Activated T-helper 1 cell treated with Interleukin-2 at 50 U/mL for 16 hours (primary cell): ENCODE measurements at regions not wholly inside any gene's neighbourhood (a gene's known extent, or its start where the extent isn't known, plus 50 kb on each side); places are given as distances from the start of the nearest gene placed in this dataset.
"Not testable (repeated sequence)": the region's sequence is repeated elsewhere in the genome, so short reads cannot be mapped to it uniquely, and the experiment has no call there.

Source experiments
- DNase-seq: peaks from one replicate; pipeline ENCODE4 v3.0.0-alpha.2; 2020; ENCODE audit warnings: low read depth

DNA sequence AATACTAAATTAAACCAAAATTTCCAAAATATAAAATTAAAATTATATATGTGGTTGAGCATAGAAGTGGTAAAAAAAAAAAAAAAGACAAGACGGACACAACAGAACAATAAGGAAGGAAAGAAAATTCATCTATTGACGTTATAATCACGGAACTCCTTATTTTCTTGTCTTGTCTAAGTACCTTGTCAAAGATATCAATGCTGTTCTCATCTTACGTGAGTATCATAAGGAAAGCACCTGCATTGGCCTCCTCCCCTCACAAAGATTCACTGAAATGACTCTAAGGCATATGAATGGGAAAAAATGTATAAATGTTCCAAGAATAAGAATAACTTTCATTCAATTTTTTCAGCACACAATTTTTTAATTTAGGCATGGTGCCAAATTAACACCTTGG lies 135.4 kb downstream of the PPP1R3A start:
- no peak for DNase-seq

DNA sequence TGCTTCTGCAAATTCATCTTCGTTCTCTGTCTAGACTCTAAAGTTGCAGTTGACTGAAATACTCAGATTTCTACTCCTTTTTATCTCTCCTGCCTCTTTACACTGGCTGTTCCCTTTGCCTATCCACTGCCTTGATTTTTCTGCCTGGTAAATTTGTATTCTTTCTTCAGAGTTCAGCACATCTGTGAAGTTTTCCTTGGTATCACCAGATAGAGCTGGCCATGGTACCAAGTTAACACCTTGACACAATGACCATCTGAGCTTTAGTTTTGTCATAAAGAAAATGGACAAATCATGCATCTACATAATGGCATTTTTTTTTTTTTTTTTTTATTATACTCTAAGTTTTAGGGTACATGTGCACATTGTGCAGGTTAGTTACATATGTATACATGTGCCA lies 143.0 kb downstream of the PPP1R3A start:
- DNase-seq, result no peak

DNA sequence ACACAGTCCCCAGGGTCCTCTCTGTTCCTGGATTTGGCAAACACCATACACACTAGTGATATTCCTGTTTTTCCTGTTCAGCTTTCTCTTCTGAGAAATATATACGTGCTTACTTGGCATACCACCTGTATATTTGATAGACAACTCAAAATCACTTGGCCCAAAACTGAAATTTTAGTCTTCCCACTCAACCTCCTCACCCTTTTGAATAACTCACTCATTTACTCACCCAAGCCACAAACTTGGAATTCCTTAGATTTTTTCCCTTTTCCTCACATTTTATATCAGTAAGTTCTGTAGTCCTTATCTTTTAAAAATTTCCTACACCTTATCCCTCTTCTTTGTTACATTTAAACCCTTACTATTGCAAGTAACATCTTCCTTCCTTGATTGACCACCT lies 143.4 kb downstream of the PPP1R3A start:
- DNase-seq, result no peak

DNA sequence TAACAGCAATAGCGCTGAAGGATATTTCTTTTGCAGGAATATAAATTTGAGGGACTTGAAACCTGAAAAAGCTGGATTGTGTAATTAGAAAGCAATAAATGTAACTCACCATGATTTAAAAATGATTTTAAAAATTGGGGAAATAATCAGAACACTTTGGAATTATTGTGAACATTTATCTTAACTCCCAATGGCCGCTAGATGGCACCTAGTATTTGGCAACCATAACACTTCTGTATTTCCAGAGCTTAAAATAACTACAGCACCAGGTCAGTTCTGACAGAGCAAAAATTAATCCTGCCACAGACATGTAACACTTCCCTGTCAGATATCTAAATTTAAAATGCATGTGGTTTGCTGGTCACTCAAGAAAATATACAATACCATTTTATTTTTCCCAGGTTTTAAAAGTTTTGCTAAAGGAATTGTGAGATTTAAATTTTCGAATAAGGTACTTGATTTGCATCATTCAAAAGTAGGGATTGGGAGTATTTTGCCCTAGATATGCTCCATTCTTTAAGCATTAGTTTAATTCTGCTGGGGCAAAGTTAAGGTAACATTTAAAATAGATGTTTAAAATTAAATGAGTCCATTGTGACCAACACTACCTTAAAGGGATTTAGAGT lies 144.5 kb downstream of the PPP1R3A start:
- DNase-seq, result no peak

DNA sequence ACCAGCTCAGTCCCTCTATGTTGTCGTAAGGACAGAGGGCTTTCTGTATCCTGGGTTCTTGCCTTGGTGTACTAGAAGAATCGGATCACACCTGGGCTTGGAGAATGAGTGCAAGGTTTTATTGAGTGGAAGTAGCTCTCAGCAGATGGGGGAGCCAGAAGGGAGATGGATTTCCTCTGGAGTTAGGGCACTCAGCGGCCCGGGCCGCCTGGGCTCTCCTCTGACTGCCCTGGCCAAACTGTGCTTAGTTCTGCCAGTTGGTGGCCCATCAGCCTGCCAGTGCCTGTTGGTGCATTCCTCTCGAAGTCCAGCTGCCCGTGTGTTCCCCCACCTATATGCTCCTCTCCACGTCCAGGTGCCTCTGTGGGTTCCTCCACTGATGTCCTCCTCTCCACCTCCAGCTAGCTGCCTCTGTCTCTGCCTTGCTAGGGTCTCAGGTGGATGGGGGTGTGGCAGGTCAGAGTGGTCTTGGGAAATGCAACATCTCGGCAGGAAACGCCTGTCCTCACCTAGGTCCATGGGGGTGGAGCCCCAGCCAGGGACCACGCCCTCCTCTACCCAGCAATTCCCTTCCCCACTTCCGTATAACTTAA lies 148.6 kb downstream of the PPP1R3A start:
- DNase-seq, result no peak

DNA sequence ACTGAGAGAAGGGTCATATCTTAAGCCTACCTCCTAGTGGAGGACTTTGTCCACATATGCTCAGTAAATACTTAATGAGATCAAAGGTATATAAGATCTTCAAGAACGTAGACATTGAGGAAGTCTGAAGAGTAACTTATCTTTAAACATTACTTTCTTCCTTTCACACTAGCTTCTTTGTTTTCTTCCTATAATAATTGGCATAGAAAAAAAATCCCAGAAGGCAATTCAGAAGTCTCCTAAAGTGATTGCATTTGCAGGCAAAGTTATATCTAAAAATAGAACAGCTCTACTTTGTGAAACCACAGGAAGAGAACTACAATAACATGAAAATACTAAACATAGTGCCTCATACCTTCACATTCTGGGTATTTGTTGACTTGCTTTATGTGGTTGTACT lies 150.4 kb downstream of the PPP1R3A start:
- no peak for DNase-seq

DNA sequence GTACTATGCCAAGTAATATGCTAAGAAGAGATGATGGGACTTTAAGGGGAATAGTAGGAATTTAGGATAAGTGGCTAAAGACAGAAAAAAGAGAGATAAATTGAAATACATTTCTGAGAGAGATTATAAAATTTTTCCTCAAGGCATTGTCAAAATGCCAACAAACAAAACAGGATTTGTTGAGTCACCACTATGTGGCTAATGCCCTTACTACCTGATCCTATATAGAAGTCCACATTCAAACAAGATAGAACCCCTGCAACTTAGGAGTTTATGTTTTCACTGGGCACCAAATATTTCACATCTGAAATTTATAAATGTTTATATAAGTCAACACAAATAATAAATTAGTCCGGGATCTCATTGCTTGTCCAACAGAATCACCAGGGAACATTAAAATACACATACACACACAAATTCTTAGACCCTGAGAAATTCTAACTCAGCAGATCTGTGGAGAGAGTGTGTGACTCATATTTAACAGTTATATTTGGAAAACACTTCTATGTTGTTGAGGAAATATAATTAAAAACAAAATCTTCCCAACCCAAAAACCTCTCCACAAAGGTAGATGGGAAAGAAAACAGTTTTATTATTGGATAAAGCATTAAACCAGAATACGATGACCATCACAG lies 154.3 kb downstream of the PPP1R3A start:
- DNase-seq, result no peak

DNA sequence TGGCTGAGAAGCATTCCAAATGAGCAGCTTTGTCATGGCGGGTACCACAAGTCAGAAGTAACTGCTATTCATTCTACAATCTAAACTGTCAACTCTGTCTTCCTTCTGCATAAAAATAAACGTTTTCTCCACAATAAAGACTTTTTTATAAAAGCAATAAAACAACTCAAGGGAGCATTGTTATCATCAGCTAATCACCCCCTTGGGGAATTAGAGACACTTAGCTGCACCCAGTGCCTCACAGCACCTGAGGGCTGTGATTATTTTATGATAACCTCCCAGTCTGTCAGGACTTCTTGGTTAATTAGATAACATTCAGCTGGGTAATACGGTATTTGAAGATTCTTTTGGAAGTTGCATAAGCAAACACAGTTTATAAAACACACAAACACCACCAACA lies 155.6 kb downstream of the PPP1R3A start:
- no peak for DNase-seq

DNA sequence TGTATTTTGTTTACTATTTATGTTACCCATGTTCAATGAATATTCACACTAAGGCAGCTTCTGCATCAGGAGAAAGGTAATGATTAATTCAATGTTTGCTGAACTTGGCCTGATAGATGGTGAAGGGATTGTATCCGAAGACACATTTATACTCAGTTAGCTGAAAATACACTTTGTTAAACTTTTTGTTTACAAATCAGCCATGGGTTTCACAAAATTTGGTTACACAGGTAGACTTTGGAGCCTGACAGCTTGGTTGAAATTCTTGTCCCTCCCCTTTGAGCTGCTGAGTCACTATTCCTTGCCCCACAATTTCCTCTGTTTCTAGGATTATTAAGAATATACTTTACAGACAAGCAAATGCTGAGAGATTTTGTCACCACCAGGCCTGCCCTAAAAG lies 162.6 kb downstream of the PPP1R3A start:
- no peak for DNase-seq

DNA sequence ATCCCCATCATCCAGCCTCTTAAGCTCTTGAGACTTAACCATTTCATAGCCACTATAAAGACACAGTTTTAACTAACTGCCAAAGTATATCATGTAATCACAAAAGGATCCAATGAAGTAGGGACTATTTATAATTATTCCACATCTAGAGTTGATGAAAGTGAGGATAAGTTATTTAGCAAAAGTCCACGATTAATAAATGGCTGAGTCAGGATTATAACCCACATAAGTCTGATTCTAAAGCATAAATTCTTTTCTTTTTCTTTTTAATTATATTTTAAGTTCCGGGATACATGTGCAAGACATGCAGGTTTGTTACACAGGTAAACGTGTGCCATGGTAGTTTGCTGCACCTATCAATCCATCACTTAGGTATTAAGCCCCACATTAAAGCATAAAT lies 166.1 kb downstream of the PPP1R3A start:
- no peak for DNase-seq

DNA sequence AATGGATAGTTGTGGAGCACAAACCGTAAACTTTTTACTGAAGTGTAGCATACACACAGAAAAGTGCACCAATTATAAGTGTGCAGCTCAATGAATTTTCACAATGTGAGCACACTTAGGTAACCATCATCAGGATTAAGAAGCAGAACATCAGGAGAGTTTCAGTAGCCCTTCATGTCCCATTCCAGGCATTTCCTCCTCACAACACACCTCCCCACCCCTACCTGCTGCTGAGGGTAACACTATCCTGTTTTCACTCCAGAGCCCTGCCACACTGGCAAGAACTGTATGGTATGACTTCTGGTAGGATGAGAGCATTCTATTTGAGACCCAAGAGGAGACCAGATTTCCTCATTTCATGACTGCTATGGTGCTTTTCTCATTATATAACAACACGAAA lies 166.5 kb downstream of the PPP1R3A start:
- DNase-seq, result no peak

DNA sequence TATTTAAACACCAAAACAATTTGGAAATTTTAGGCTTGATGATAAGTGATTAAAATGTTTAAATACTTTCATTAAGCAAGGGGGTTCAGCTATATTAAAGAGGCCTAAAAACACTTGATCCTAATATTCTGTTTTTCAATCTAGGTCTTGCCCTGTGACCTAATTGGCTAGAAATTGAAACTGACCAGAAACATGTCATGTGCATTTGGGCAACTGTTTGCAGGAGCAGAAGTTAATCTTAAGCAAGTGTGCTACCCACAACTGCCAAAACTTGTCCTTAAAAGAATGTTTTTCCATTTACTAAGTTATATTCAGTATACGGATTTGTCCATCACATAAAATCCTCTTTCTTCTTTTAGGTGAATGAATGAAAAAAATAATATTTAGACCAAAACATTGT lies 167.3 kb downstream of the PPP1R3A start:
- no peak for DNase-seq

DNA sequence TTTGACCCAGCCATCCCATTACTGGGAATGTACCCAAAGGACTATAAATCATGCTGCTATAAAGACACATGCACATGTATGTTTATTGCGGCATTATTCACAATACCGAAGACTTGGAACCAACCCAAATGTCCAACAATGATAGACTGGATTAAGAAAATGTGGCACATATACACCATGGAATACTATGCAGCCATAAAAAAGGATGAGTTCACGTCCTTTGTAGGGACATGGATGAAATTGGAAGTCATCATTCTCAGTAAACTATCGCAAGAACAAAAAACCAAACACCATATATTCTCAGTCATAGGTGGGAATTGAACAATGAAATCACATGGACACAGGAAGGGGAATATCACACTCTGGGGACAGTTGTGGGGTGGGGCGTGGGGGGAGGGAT lies 170.4 kb downstream of the PPP1R3A start:
- DNase-seq, result not testable (repeated sequence)

DNA sequence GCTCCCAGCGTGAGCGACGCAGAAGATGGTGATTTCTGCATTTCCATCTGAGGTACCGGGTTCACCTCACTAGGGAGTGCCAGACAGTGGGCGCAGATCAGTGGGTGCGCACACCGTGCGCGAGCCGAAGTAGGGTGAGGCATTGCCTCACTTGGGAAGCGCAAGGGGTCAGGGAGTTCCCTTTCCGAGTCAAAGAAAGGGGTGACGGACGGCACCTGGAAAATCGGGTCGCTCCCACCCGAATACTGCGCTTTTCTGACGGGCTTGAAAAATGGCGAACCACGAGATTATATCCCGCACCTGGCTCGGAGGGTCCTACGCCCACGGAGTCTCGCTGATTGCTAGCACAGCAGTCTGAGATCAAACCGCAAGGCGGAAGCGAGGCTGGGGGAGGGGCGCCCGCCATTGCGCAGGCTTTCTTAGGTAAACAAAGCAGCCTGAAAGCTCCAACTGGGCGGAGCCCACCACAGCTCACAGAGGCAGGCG lies 175.8 kb downstream of the PPP1R3A start:
- not testable (repeated sequence) for DNase-seq

DNA sequence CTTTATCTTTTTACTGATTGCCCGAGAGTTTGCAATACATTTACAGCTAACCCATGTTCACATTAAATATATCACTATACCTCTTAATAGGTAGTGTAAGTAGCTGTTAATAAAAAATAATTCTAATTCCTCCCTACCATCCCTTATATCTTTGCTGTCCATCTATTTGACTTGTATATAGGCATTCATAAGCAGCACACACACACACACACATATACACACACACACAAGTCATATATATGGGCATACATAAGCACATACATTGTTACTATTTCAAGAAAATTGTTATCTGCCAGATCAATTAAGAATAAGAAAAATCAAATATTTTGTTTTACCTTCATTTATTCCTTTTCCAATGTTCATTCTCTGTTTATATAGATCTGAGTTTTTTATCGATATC lies 176.4 kb downstream of the PPP1R3A start:
- DNase-seq, result no peak

DNA sequence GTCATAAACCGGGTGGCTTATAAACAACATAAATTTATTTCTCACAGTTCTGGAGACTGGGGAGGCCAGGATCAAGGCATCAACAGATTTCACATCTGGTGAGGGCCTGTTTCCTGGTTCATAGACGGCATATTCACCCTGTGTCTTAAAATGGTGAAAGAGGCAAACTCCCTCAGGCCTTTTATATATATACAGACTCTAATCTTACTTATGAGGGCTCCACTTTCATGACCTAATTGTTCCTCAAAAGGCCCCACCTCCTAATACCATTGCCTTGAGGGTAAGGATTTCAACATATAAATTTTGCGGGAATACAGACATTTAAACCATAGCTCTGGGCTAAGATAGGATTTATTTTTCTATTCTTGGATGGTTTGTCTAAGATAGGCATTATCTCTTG lies 187.2 kb downstream of the PPP1R3A start:
- no peak for DNase-seq

DNA sequence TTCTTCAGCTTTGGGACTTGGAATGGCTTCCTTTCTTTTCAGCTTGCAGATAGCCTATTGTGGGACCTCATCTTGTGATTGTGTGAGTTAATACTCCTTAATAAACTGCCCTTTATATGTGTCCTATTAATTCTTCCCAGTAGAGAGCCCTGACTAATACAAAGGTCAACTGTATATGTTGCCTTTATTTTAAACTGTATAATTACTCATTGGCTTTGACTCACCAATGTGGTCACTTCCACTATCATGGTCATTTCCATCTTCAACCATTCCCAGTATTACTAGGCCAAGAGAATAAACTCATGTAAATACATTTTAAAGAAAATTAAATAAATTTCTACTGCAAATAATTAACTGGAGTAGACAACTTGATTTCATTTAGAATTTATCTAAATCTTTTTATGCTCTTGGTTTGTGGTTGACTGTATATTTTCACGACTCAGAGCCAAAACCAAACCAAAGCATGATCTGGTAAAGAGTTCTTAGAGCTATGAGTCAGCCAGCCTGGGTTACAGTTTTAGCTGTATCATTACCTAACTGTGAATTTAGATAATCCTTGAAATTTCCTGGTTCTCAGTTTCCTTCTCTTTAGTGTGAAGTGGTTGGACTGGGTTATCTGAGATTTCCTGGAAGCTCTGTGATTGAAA lies 188.4 kb downstream of the PPP1R3A start:
- no peak for DNase-seq

DNA sequence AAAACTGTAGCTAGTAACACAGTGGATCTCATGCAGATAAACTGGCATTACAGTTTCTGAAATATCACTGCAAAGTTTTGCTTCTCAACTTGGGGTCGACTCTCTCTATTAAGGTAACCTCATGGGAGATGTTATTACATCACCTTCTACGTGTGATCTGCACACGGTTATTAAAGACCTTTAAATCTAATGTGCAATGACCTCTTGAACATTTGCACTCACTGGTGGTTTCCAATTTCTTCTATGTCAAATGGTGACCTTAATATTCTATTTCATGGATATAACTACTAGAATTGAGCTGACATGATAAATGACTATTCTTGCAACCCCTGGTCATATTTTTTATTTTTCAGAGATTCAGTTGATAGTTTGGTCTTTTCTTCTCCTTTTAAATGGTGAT lies 191.3 kb downstream of the PPP1R3A start:
- DNase-seq, result no peak

DNA sequence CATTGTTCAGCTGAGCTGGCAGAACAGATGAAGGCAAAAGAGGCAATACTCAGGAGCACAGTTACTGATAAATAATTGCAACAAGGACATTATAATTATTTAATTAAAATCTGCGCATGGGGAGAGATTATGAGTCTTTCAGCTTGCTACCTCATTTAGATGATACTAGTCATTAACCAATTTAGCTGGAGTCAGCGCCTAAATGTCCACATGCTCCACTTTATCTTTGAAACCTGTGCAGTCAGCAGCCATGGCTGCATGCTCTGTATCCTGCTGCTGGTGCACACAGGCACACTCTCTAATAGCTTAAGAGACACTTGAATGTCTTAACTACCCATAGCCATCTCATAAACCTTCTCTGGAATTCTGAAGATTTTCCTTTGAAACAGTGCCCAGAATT lies 196.8 kb downstream of the PPP1R3A start:
- no peak for DNase-seq

DNA sequence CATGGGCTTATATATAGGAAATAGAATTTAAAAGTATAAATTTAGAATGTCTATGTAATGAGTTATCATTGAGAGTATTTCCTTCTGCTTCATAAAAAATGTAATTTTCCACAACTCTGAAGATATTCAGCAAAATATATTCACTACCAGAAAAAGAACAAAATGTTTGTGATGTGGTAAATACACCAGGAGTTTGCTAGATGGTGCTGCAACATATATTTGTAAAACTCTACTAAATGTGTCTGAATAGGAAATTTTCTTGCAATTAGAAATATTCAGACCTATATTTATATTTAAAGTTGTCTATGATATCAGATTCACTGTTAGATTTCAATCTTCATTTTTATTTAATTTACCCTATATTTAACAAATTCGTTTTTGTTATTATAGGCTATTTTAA lies 201.1 kb downstream of the PPP1R3A start:
- DNase-seq, result no peak

DNA sequence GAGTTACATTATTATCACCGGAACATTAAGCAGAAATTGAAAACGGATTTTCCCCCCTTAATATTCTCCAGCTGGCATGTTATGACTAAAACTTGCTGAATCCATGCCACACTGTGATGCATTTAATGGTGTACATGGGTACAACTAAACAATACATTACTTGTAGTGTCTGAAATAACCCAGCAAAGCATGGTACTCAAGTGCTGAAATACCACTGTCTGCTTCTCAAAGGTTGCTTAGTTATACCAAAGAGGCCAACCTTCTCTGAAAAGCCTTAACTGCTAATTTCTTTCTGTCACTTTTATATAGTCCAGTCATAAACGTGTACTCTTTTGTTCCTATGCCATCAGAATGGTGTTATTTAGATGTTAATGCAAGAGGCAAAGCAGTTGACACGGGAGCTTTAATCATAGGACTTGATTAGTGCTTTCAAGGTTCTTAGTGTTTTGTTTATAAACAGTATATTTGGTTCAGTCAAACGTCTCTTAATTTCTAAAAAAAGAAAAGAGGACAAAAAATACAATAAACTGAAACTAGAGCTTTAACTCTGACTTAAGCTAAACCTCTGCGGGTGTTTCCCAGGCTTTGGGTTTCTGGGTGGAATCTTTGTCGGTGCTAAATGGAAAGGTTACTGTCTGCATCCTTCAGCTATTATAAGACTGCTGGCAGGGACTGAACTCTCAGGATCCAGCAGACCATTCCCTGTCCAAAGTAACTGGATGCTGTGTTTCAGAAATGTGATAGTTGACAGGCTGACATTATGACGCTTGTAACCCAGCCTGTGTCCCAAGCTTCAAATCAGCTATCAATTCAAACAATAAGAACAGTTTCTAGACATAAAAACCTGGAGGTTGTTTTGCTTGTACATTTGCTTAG lies 202.6 kb downstream of the PPP1R3A start:
- DNase-seq, result no peak

DNA sequence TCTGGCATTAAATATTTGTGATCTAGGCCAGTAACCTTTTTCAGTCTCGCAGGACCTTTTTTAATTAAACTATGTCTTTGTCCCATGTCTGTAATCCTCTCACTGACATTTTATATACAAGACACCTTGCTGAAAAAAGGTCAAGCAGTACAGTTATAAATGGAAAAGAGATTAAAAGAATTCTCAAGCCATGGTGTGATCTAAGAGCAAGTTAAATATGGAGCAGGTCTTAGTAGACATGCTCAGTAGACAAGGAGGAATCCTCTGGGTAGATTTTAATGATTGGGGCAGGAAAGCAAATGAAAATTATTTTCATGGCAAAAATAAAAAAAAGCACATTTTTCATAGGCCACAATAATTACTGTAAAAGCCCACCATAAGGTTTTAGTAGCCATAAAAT lies 203.5 kb downstream of the PPP1R3A start:
- DNase-seq, result no peak
